ENCODE measurements at regions not wholly inside any gene's neighbourhood (a gene's known extent, or its start where the extent isn't known, plus 50 kb on each side); places are given as distances from the start of the nearest gene placed in this dataset.
A peak's percentile ranks its signal among the peaks of the same experiment; 100 is the strongest.

GRCh38 chr22:49492741-49493251 lies 334.9 kb downstream of the BRD1 start:
- TF ChIP-seq GATA2 (IDR thresholded peaks at IDR 0.05; ENCODE audit: low read depth, low read length) (no peak), GATA3 (IDR thresholded peaks at IDR 0.05; ENCODE audit: low read depth, low read length) (peak; percentile 69)
